OCI-LY7 (cell line): ENCODE measurements at regions not wholly inside any gene's neighbourhood (a gene's known extent, or its start where the extent isn't known, plus 50 kb on each side); places are given as distances from the start of the nearest gene placed in this dataset.

Experiments
- BruUV-seq: library from RNA; stranded (reverse); fragments of 400-500 nt; replicated peaks from 2 replicates; lab custom pipeline; 2021; lab: Mats Ljungman, UMichigan
- CTCF ChIA-PET: fragments of 300-600 bp; sonication (Branson Sonifier 250); formaldehyde crosslinking; loops from one replicate; lab custom pipeline; 2022; ENCODE audit warnings: antibody characterized with exemption; ENCODE audit not compliant: unreplicated experiment; lab: Charles Lee
- POLR2A ChIA-PET: fragments of 300-600 bp; sonication (Branson Sonifier 250); formaldehyde crosslinking; loops from one replicate; lab custom pipeline; 2022; ENCODE audit warnings: antibody characterized with exemption; lab: Charles Lee
- DNase-seq: peaks from one replicate; pipeline ENCODE4 v3.0.0-alpha.2; 2015; ENCODE audit warnings: low spot score
- H2AFZ ChIP-seq: fragments of 200-600 bp; sonication (generic), shearing (Covaris generic); 2 replicates; pipeline ENCODE4 v1.6.1; 2014; ENCODE audit warnings: mild to moderate bottlenecking, antibody characterized with exemption, low read length, moderate library complexity
- H3K27ac ChIP-seq: fragments of 200-600 bp; sonication (generic); 2 replicates; pipeline ENCODE4 v1.5.1; 2014; ENCODE audit warnings: mixed run types, low read depth, mild to moderate bottlenecking, moderate library complexity, low read length, inconsistent platforms; ENCODE audit not compliant: poor library complexity, severe bottlenecking
- H3K36me3 ChIP-seq: fragments of 200-600 bp; sonication (generic); 2 replicates; pipeline ENCODE4 v1.6.1; 2014; ENCODE audit warnings: mild to moderate bottlenecking, antibody characterized with exemption, low read length, moderate library complexity, mixed read lengths; ENCODE audit not compliant: insufficient read depth
- H3K4me1 ChIP-seq: fragments of 200-600 bp; sonication (generic); 2 replicates; pipeline ENCODE4 v1.5.1; 2014; ENCODE audit warnings: mild to moderate bottlenecking, low read length; ENCODE audit not compliant: insufficient read depth, poor library complexity, severe bottlenecking
- H3K4me2 ChIP-seq: fragments of 200-600 bp; sonication (generic); 2 replicates; pipeline ENCODE4 v1.6.1; 2014; ENCODE audit warnings: mild to moderate bottlenecking, low read length
- H3K4me3 ChIP-seq: fragments of 200-600 bp; sonication (generic); 2 replicates; pipeline ENCODE4 v1.5.1; 2014; ENCODE audit warnings: mild to moderate bottlenecking, low read depth, low read length; ENCODE audit not compliant: poor library complexity, severe bottlenecking
- H3K79me2 ChIP-seq: fragments of 200-600 bp; sonication (generic); 2 replicates; pipeline ENCODE4 v1.6.1; 2016; ENCODE audit warnings: low read depth, mild to moderate bottlenecking, low read length, moderate library complexity, mixed read lengths; ENCODE audit not compliant: insufficient read depth
- H3K9me2 ChIP-seq: fragments of 200-600 bp; sonication (generic); 2 replicates; pipeline ENCODE4 v1.6.1; 2016; ENCODE audit warnings: mild to moderate bottlenecking, low read length, mixed read lengths; ENCODE audit not compliant: insufficient read depth
- H3K9me3 ChIP-seq: fragments of 200-600 bp; sonication (generic); 2 replicates; pipeline ENCODE4 v1.6.1; 2014; ENCODE audit warnings: mild to moderate bottlenecking, mixed run types, low read length, mixed read lengths
- H4K20me1 ChIP-seq: fragments of 200-600 bp; sonication (generic); 2 replicates; pipeline ENCODE4 v1.6.1; 2014; ENCODE audit warnings: mild to moderate bottlenecking, antibody characterized with exemption, low read length, moderate library complexity, mixed read lengths; ENCODE audit not compliant: insufficient read depth
- CTCF ChIP-seq: fragments of 200-600 bp; sonication (generic); conservative IDR thresholded peaks from 2 replicates; pipeline ENCODE4 v1.5.1; 2014; ENCODE audit warnings: mild to moderate bottlenecking, antibody characterized with exemption, low read length, moderate library complexity, mixed read lengths
- EZH2phosphoT487 ChIP-seq: fragments of 200-600 bp; sonication (generic); IDR thresholded peaks from 2 replicates; pipeline ENCODE4 v1.6.1; 2018; ENCODE audit warnings: low read depth, borderline replicate concordance, mild to moderate bottlenecking, mixed run types, antibody characterized with exemption, low read length, moderate library complexity, mixed read lengths
- intact Hi-C: fragments of 100-400 bp; cut with micrococcal nuclease; formaldehyde crosslinking; loops from one replicate; pipeline ENCODE4 v1.10.0; 2022; ENCODE audit not compliant: unreplicated experiment

DNA sequence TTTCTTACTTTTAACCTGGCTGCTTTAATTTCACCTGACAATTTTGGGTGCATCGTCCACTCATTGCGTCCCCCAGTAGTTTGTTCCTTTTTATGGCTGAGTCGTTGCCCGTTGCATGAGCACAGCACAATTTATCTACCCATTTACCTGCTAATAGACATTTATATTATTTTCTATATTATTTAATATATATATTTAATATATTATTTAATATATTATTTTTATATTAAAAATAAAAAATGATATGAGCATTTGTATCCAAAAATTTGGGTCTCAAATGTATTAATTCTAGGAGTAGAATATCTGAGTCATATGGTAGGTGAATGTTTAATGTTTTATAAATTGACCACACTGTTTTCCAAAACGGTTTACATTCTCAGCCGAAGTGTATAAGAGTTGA lies 300.2 kb downstream of the THBS2 start:
- Histone ChIP-seq H3K27ac (no peak overlapping the region), H2AFZ (no peak overlapping the region), H3K79me2 (no peaks in the 10 kb centered on the region), H4K20me1 (no peaks in the 10 kb centered on the region), H3K4me1 (no peaks in the 10 kb centered on the region), H3K9me2 (no peaks in the 10 kb centered on the region), H3K9me3 (no peaks in the 10 kb centered on the region), H3K4me3 (no peak overlapping the region), H3K36me3 (no peaks in the 10 kb centered on the region), H3K4me2 (no peak overlapping the region)
- no peak for DNase-seq
- no TSS peak for BruUV-seq
- POLR2A ChIA-PET, result interaction anchor here (0.7 kb wide), 1 partner anchor 211 kb away, joined by 3 read pairs; no protein-coding TSS in a partner anchor
- TF ChIP-seq CTCF (no peak), EZH2phosphoT487 (no peak)
- intact Hi-C loops, result no loop called here
- CTCF ChIA-PET, result no interaction called here

DNA sequence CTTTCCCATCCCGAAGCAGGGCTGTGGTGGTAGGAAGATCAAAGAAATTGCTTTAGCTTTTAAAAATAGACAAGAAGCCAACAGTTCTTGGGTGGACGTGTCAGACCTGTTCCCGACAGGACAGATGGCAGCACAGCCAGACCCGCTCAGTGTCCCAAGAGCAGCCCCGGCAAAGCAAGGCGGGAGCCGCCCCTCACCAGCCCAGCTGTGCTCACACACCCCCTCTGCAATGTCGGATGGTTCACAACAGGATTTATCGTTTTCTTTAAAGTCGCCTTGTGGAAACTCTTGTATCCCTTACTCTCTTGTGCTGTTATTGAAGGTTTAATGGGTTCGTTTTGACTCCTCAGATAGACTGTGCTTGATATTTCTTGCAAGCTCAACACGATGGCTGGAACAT lies 302.4 kb downstream of the THBS2 start:
- no peak for TF ChIP-seq CTCF
- no peak for TF ChIP-seq EZH2phosphoT487

DNA sequence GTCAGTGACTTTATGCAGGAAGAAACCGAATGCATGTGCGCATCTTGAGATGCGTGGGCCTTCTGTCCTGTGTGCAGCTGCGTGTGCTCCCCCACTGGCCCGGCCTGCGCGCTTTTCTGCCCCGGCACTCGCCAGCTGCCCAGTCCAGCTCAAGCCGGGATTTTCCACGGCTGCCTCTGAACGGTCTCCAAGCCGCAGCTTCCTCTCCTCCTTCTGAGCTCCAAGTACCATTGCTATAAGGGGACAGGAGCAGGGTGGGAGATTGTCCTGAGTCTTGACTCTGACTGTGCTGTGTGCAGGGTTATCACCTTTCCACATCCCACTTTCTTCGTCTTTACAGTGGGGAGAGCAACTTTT lies 302.8 kb downstream of the THBS2 start:
- H3K27ac ChIP-seq, result no peak overlapping the region
- ChIA-PET POLR2A (no interaction called here), CTCF (no interaction called here)
- no peaks in the 10 kb centered on the region for H3K36me3 ChIP-seq
- no peaks in the 10 kb centered on the region for H3K9me3 ChIP-seq
- intact Hi-C loops, result no loop called here
- TF ChIP-seq EZH2phosphoT487 (no peak), CTCF (no peak)
- H3K4me2 ChIP-seq, result no peak overlapping the region
- H3K4me1 ChIP-seq, result no peaks in the 10 kb centered on the region
- H4K20me1 ChIP-seq, result no peaks in the 10 kb centered on the region
- no peak overlapping the region for H2AFZ ChIP-seq
- H3K4me3 ChIP-seq, result no peak overlapping the region
- no TSS peak for BruUV-seq
- no peaks in the 10 kb centered on the region for H3K9me2 ChIP-seq
- H3K79me2 ChIP-seq, result no peaks in the 10 kb centered on the region
- DNase-seq, result no peak

More for the DNA sequence above, 302.4 kb downstream of the THBS2 start:
- ChIA-PET CTCF (no interaction called here), POLR2A (no interaction called here)
- Histone ChIP-seq H3K4me3 (no peak overlapping the region), H3K27ac (no peak overlapping the region), H3K9me2 (no peaks in the 10 kb centered on the region), H3K4me2 (no peak overlapping the region), H3K4me1 (no peaks in the 10 kb centered on the region), H3K36me3 (no peaks in the 10 kb centered on the region), H4K20me1 (no peaks in the 10 kb centered on the region), H3K9me3 (no peaks in the 10 kb centered on the region), H2AFZ (no peak overlapping the region), H3K79me2 (no peaks in the 10 kb centered on the region)
- intact Hi-C loops, result no loop called here
- BruUV-seq, result no TSS peak
- DNase-seq, result no peak
